Nucleus accumbens (tissue), 56 donors: ENCODE measurements at regions not wholly inside any gene's neighbourhood (a gene's known extent, or its start where the extent isn't known, plus 50 kb on each side); places are given as distances from the start of the nearest gene placed in this dataset.
"Not testable (repeated sequence)": the region's sequence is repeated elsewhere in the genome, so short reads cannot be mapped to it uniquely, and the experiment has no call there.

ENCODE experiments used
- DNase-seq, 56 donors: peaks; one replicate each; lab custom pipeline; 2025; lab: John Stamatoyannopoulos, UW

GRCh38 chr10:46198516-46198915, 88.3 kb upstream of the ANTXRL start:
- no peak for DNase-seq

- not testable (repeated sequence) for DNase-seq
These were observed 84.4 kb upstream of the ANTXRL start for GRCh38 chr10:46202405-46202804.

GRCh38 chr10:46204482-46205102, 82.2 kb upstream of the ANTXRL start:
- not testable (repeated sequence) for DNase-seq

- not testable (repeated sequence) for DNase-seq
These were observed 76.4 kb upstream of the ANTXRL start for GRCh38 chr10:46210427-46210826.

GRCh38 chr10:46215426-46215825, 71.4 kb upstream of the ANTXRL start:
- no peak for DNase-seq

GRCh38 chr10:46216003-46216634, 70.7 kb upstream of the ANTXRL start:
- no peak for DNase-seq

GRCh38 chr10:46216836-46217751, 69.7 kb upstream of the ANTXRL start:
- DNase-seq, result no peak

GRCh38 chr10:46217752-46218453, 68.9 kb upstream of the ANTXRL start:
- DNase-seq, result no peak

- DNase-seq, result no peak
These were observed 67.9 kb upstream of the ANTXRL start for GRCh38 chr10:46218921-46219320.

- DNase-seq, result not testable (repeated sequence)
These were observed 67.3 kb upstream of the ANTXRL start for GRCh38 chr10:46219431-46219990.

GRCh38 chr10:46220187-46220586, 66.6 kb upstream of the ANTXRL start:
- DNase-seq, result no peak

- no peak for DNase-seq
These were observed 65.8 kb upstream of the ANTXRL start for GRCh38 chr10:46220872-46221538.

- DNase-seq, result no peak
These were observed 64.3 kb upstream of the ANTXRL start for GRCh38 chr10:46222364-46222935.

GRCh38 chr10:46223064-46223480, 63.7 kb upstream of the ANTXRL start:
- no peak for DNase-seq

GRCh38 chr10:46223626-46224413, 63.0 kb upstream of the ANTXRL start:
- DNase-seq, result no peak

- DNase-seq, result no peak
These were observed 62.4 kb upstream of the ANTXRL start for GRCh38 chr10:46224414-46224682.

- DNase-seq, result no peak
These were observed 61.2 kb upstream of the ANTXRL start for GRCh38 chr10:46225597-46225996.

- DNase-seq, result no peak
These were observed 60.6 kb upstream of the ANTXRL start for GRCh38 chr10:46226232-46226631.
